AG04450 (cell line): ENCODE measurements at regions not wholly inside any gene's neighbourhood (a gene's known extent, or its start where the extent isn't known, plus 50 kb on each side); places are given as distances from the start of the nearest gene placed in this dataset.

Source experiments
- CTCF ChIA-PET: fragments of 300-600, 350-600 bp; formaldehyde crosslinking; extraction: SDS; loops from one replicate; lab custom pipeline; 2022; ENCODE audit warnings: antibody characterized with exemption, inconsistent platforms; lab: Charles Lee
- POLR2A ChIA-PET: fragments of 350-600 bp; formaldehyde crosslinking; extraction: SDS; loops from one replicate; lab custom pipeline; 2021; ENCODE audit warnings: antibody characterized with exemption, inconsistent platforms; lab: Yijun Ruan, JAX
- DNase-seq: peaks from one replicate; pipeline ENCODE4 v3.0.0-alpha.2; 2011; ENCODE audit warnings: low read depth, low spot score
- H3K27ac ChIP-seq: one replicate; pipeline ENCODE4 v1.5.1; 2012; ENCODE audit warnings: low read depth, low read length, control low read depth
- H3K27me3 ChIP-seq: one replicate; pipeline ENCODE4 v1.6.0; 2012; ENCODE audit warnings: low read length; ENCODE audit not compliant: control insufficient read depth, insufficient read depth
- H3K4me3 ChIP-seq: 2 replicates; pipeline ENCODE4 v1.5.1; 2011; ENCODE audit warnings: mild to moderate bottlenecking, low read depth, low read length, control low read depth
- H3K9me3 ChIP-seq: 2 replicates; pipeline ENCODE4 v1.5.1; 2012; ENCODE audit warnings: low read length; ENCODE audit not compliant: control insufficient read depth, insufficient read depth
- CTCF ChIP-seq: IDR thresholded peaks from 2 replicates; pipeline ENCODE4 v1.5.1; 2011; ENCODE audit warnings: low read depth, low read length, control low read depth, inconsistent platforms

- ChIA-PET POLR2A (no interaction called here), CTCF (no interaction called here)
- Histone ChIP-seq H3K9me3 (no peaks in the 10 kb centered on the region), H3K4me3 (no peak overlapping the region), H3K27ac (no peak overlapping the region), H3K27me3 (no peaks in the 10 kb centered on the region)
- no peak for DNase-seq
- no peak for TF ChIP-seq CTCF
These were observed 201.5 kb upstream of the LUZP2 start for GRCh38 chr11:24295360-24295759.

- no peak for TF ChIP-seq CTCF
- no peaks in the 10 kb centered on the region for H3K27me3 ChIP-seq
- ChIA-PET CTCF (no interaction called here), POLR2A (no interaction called here)
- no peak overlapping the region for H3K4me3 ChIP-seq
- no peaks in the 10 kb centered on the region for H3K9me3 ChIP-seq
- DNase-seq, result no peak
- no peak overlapping the region for H3K27ac ChIP-seq
These were observed 199.4 kb upstream of the LUZP2 start for GRCh38 chr11:24297461-24297860.

- ChIA-PET POLR2A (no interaction called here), CTCF (no interaction called here)
- H3K4me3 ChIP-seq, result no peak overlapping the region
- DNase-seq, result no peak
- no peaks in the 10 kb centered on the region for H3K9me3 ChIP-seq
- no peaks in the 10 kb centered on the region for H3K27me3 ChIP-seq
- TF ChIP-seq CTCF, result no peak
- H3K27ac ChIP-seq, result no peak overlapping the region
These were observed 198.7 kb upstream of the LUZP2 start for GRCh38 chr11:24298146-24298545.

- peaks cover 8% of the 10 kb centered on the region; the same call in 1 of the 2 replicates for H3K9me3 ChIP-seq
- H3K27me3 ChIP-seq, result no peaks in the 10 kb centered on the region
- CTCF ChIA-PET, result interaction anchor here (0.6 kb wide), 1 partner anchor 12 kb away, joined by 3 read pairs; no protein-coding TSS in a partner anchor
- no peak overlapping the region for H3K27ac ChIP-seq
- POLR2A ChIA-PET, result no interaction called here
- TF ChIP-seq CTCF, result no peak
- no peak for DNase-seq
- H3K4me3 ChIP-seq, result no peak overlapping the region
These were observed 184.9 kb upstream of the LUZP2 start for GRCh38 chr11:24311974-24312373.

GRCh38 chr11:24312464-24313238, 184.2 kb upstream of the LUZP2 start:
- Histone ChIP-seq H3K4me3 (no peak overlapping the region), H3K27ac (peak overlapping the region; percentile 23), H3K9me3 (peaks cover 8% of the 10 kb centered on the region; the same call in 1 of the 2 replicates), H3K27me3 (no peaks in the 10 kb centered on the region)
- peak; percentile 30 for DNase-seq
- ChIA-PET CTCF (interaction anchor here (0.6 kb wide), 1 partner anchor 11 kb away, joined by 3 read pairs; no protein-coding TSS in a partner anchor), POLR2A (no interaction called here)
- no peak for TF ChIP-seq CTCF
